ENCODE measurements at regions not wholly inside any gene's neighbourhood (a gene's known extent, or its start where the extent isn't known, plus 50 kb on each side); places are given as distances from the start of the nearest gene placed in this dataset.

- TF ChIP-seq ERF (CRISPR knock-in tag; IDR thresholded peaks at IDR 0.05) (no peak), CTCF (CRISPR knock-in tag; IDR thresholded peaks at IDR 0.05) (no peak), TFE3 (CRISPR knock-in tag; IDR thresholded peaks at IDR 0.05) (no peak), FOSL2 (CRISPR knock-in tag; IDR thresholded peaks at IDR 0.05) (no peak), FOXM1 (CRISPR knock-in tag; IDR thresholded peaks at IDR 0.05) (no peak), HIVEP1 (CRISPR knock-in tag; IDR thresholded peaks at IDR 0.05) (no peak), ZBTB2 (CRISPR knock-in tag; IDR thresholded peaks at IDR 0.05; ENCODE audit: low read depth) (no peak), MLLT10 (CRISPR knock-in tag; IDR thresholded peaks at IDR 0.05) (no peak), HOXA9 (CRISPR knock-in tag; IDR thresholded peaks at IDR 0.05; ENCODE audit: borderline replicate concordance) (no peak), XBP1 (CRISPR knock-in tag; IDR thresholded peaks at IDR 0.05) (no peak), ZNF660 (CRISPR knock-in tag; IDR thresholded peaks at IDR 0.05; ENCODE audit: borderline replicate concordance, low read depth) (no peak)
Observed at GRCh38 chr21:36533468-36533848, 53.5 kb upstream of the CLDN14 start.

Measured in HepG2 (cell line).